Tongue (tissue), 2 donors: ENCODE measurements at regions not wholly inside any gene's neighbourhood (a gene's known extent, or its start where the extent isn't known, plus 50 kb on each side); places are given as distances from the start of the nearest gene placed in this dataset. TPM values are rescaled to one million over a fixed set of nuclear protein-coding genes. Genes with fewer than 3 reads are reported as not detected.
"Not testable (repeated sequence)": the region's sequence is repeated elsewhere in the genome, so short reads cannot be mapped to it uniquely, and the experiment has no call there.

Experiments used
- DNase-seq: peaks from one replicate; pipeline ENCODE4 v3.0.0-alpha.2; 2015
- small RNA-seq: library from RNA; depleted of rRNA; stranded (forward); fragments of <200 nt; gene quantifications from one replicate; pipeline ENCODE3, GENCODE V24; 2014; ENCODE audit warnings: low replicate concordance

GRCh38 chr5:75843319-75843718 lies 126.1 kb upstream of the POC5 start:
- DNase-seq: peak; percentile 37

GRCh38 chr5:75839547-75839946 lies 122.3 kb upstream of the POC5 start:
- no peak for DNase-seq

- DNase-seq: no peak
Measured at GRCh38 chr5:75837258-75837841, 120.1 kb upstream of the POC5 start.

DNA sequence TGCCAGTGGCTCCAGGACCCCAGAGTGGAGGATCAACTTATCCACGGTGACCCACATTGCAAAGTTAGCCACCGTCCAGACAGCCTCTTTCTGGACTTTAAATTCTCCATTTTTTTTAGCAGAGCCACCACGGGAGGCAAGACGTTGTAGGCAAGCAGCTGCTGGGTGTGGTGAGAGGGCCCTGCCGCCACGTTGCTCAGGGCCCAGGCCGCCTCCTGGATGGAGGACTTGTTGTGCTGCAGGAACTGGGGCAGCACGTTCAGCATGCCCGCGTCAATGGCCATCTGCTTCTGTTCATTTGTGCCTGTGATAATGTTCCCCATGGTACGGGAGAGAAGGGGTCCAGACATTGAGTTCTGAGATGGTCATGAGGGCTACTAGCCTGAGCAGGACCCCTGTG lies 114.3 kb upstream of the POC5 start:
- DNase-seq: no peak

- DNase-seq: peak; percentile 39
Measured at GRCh38 chr5:75828029-75828428, 110.8 kb upstream of the POC5 start.

DNA sequence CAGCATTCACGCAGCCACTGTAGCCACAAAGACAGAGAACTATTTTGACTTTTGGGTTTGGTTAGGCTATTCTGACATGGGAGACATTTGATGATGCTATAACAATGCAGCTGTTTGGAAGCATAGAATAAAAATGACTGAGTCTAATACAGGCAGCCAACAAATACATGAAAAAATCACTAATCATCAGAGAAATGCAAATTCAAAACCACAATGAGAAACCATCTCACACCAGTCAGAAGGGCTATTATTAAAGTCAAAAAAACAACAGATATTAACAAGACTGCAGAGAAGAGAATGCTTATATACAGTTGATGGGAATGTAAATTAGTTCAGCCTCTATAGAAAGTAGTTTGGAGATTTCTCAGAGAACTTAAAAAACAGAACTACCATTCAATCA lies 107.1 kb upstream of the POC5 start:
- no peak for DNase-seq

GRCh38 chr5:75823811-75824210 lies 106.6 kb upstream of the POC5 start:
- DNase-seq: no peak

DNA sequence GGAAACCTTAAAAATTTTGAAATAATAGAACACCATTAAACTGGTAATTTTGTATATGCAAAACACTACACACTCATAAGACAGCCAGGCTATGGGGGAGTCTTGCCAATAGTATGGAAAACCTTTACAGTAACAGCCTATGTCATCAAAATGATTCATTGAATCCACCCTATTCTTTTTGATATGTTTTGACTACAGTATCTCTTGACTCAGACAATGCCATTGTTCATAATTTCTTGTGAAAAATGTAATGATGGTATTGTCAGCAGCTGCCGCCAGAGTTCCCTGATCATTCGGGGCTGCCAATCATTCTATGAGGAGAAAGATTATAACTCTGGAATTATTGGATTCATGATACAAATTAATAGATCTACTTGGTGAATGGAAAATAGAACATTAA lies 101.4 kb upstream of the POC5 start:
- no peak for DNase-seq

- not testable (repeated sequence) for DNase-seq
Measured at GRCh38 chr5:75799695-75800094, 82.5 kb upstream of the POC5 start.

DNA sequence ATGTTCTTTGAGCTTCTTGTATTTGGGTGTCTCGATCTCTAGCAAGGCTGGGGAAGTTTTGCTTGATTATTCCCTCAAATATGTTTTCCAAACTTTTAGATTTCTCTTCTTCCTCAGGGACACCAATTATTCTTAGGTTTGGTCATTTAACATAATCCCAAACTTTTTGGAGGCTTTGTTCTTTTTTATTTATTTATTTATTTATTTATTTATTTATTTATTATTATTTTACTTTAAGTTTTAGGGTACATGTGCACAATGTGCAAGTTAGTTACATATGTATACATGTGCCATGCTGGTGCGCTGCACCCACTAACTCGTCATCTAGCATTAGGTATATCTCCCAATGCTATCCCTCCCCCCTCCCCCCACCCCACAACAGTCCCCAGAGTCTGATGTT lies 52.1 kb upstream of the POC5 start:
- DNase-seq: not testable (repeated sequence)

Small RNA genes in the stretch of these regions (small RNA-seq; reads per million reads assigned to genes)
- not detected for gene AC108120.2
